ENCODE measurements at regions not wholly inside any gene's neighbourhood (a gene's known extent, or its start where the extent isn't known, plus 50 kb on each side); places are given as distances from the start of the nearest gene placed in this dataset.
A peak's percentile ranks its signal among the peaks of the same experiment; 100 is the strongest.
"Not testable (repeated sequence)": the region's sequence is repeated elsewhere in the genome, so short reads cannot be mapped to it uniquely, and the experiment has no call there.

DNA sequence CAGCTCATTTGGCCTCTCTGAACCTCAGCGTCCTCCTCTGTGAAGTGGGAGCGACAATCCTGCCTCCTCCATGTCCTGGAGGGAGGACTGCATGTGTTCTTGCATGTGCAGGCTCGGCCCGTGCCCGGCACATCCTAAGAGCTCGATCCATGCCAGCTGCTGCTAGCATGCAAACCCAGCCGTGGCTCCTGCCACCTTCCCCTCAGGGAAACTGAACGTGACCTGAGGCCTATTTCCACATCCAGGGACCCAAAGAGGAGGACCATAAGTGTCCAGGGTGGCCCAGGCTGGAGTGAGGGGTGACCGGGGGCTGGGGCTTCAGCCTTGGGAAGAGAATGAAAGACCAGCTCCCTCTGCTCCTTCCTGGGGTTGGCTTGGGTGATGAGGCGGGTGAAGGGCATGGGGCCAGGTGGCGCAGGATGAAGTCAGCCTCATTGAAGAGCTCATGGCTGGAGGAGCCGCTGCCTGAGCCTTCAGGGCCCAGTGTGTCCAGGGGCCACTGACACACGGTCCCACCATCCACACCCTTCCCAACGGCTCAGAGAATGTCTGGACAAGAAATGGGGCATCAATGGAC, 115.7 kb upstream of the AKAP13 start:
- DNase-seq (ENCODE audit: low spot score), result not testable (repeated sequence)

DNA sequence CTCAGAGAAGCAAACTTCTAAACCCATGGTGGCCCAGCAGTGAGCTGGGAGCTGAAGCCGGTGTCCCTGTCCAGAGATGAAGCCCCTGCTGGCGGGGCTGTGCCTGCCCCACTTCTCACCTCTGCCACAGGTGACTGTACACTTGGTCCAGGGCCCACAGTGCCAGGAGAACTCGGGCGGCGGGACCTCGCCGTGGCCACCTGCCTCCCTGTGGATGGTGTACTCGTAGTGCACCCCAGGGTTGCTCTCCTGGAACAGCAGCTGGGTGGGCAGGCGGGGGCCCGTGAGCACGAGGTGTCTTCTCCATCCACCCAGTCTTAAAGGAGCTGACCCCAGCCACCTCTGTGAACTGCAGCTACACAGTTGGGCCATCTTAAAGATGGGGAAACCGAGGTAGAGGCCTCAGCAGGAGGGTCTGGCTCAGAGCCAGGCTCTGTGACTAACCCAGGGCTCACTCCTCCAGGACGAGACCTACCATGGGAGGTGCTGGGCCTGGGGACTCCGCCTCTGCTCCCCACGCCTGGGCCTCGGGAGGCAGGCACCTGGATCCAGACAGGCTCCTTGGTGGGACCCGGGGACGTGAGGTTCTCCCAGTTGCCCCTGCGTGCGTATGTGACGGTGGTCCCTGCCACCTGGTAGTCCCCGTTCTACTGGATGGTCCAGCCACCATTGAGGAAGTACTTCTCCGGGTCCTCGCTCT, 113.1 kb upstream of the AKAP13 start:
- DNase-seq (ENCODE audit: low spot score), result not testable (repeated sequence)

DNA sequence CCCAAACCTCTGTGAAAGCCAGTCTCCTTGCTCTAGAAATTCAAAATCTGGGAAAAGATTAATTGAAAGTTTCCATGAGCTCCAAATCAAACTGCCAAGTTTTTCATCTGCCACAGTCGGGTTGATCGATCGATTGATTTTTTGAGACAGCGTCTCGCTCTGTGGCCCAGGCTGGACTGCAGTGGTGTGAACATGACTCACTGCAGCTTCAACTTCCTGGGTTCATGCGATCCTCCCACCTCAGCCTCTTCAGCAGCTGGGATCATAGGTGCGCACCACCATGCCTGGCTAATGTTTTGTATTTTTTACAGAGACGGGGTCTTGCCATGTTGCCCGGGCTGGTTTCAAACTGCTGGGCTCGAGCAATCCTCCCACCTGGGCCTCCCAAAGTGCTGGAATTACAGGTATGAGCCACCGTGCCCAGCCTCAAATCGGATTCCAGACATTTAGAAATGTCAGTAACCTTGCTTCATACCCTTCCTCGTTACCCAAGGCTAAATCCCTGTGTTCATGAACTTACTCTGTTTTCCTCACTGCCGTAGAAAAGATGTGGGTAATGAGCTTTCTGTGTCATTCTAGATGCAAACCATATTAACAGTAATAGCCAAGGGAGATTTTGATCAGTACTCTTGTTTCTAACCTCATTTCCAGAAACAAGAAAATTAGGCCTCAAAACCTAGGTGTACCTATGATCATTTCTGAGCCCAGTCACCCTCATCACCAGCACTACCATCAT, 105.9 kb upstream of the AKAP13 start:
- no peak for DNase-seq (ENCODE audit: low spot score)

DNA sequence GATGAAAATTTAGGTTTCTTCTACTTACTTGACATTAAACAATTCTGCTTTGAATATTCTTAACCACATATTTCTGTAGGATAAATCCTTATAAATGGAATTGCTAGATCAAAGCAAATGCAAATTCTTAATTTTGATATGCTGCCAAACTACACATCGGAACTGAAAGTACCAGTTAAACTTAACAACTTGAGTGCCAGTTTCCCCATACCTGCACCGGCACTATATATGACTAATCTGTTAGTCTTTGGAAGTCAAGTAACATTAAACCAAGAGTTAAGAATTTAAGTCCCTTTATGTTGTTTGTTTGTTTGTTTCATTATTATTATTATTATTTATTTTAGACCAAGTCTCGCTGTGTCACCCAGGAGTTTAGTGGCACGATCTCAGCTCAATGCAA, 103.9 kb upstream of the AKAP13 start:
- DNase-seq (ENCODE audit: low spot score), result no peak

DNA sequence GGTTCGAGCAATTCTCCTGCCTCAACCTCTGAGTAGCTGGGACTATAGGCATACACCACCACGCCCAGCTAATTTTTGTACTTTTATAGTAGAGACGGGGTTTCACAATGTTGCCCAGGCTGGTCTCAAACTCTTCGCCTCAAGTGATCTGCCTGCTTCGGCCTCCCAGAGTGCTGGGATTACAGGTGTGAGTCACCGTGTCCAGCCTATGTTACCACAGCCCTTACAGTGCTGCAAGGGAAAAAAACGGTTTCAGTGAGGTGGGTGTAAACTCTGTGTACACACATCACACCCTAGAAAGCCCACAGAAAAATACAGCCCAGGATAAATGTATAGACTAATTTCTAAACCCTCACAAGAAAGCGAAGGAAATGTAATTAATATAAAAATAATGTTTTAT, 103.5 kb upstream of the AKAP13 start:
- no peak for DNase-seq (ENCODE audit: low spot score)

DNA sequence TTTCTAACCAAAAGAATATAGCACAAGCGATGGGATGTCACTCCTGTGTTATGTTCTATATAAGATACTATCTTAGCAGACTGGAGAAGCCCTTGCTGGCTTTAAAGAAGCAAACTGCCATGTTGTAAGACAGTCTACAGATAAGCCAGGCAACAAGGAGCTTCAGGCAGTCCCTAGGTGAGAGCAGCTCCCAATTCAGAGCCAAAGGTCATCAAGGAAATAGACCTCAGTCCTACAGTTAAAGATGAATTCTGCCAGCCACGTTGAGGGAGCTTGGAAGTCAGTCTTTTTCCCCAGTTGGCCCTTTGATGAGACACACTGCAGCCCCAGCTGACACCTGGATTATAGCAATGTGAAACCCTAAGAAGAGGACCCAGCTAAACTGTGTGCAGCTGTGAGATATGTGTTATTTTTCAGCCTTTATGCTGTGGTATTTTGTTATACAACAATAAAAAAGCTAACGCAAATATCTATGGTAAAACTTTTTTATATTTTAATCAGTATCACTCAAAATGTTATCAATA, 102.5 kb upstream of the AKAP13 start:
- no peak for DNase-seq (ENCODE audit: low spot score)

DNA sequence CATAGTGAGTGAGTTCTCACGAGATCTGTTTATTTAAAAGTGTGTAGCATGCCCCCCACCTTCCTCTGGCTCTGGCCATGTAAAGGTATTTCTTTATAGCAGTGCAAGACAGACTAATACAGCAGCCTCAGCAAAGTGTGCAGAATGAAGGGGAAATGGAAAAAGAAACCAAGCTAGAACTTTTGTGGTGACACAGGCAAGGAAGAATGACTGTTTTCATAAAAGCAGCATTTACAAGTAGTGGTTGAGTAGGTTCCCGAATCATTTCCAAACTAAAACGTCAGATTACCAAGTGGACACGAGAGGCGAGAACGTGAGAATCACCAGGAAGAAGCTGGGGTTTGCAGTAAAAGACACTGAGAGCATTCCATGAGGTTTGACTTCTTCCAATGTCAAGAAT, 100.2 kb upstream of the AKAP13 start:
- DNase-seq (ENCODE audit: low spot score), result no peak

DNA sequence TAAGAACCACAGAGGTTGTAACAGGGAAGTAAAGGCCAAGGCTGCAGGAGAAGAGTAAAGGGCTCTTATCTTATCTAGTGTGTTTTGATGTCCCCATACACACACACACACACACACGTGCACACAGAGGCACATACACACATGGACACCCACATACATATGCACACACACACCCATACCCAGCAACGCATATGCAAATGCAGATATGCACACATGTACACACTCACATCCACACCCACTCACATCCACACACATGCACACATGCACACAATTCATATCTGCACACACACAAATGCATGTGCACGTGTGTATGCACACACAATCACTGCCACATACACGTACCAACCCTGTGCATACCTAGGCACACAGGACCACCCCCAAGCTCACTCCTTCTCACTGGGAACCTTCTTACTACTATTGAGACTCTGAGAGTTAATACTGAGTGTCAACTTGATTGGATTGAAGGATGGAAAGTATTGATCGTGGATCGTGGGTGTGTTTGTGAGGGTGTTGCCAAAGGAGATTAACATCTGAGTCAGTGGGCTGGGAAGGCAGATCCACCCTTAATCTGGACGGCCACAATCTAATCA, 99.0 kb upstream of the AKAP13 start:
- DNase-seq (ENCODE audit: low spot score), result no peak

DNA sequence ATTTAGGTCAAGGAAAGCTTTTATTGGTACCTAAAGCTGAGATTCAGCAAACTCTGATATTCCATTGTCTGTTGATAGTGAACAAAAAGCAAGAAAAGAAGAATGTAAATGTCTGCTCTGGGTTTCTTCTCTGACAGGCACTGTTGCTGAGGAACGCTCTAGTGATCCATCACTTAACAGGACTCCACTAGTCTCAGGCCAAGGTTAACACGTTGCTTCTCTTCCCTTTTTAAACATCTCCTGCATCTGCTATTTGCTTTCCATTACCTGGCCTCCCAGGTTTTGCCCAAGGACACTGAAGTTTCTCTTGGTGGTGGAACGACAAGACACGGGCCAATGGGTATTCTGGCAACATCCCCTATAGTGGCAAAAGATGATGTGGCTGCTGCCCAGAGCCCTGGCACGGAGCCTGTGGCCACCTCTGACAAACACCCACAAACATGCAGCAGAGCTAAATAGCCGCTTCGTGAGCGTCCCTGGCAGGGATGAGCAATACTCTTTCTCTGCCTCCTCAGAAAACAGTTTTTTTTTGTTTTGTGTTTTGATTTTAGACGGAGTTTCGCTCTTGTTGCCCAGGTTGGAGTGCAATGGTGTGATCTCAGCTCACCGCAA, 97.8 kb upstream of the AKAP13 start:
- no peak for DNase-seq (ENCODE audit: low spot score)

DNA sequence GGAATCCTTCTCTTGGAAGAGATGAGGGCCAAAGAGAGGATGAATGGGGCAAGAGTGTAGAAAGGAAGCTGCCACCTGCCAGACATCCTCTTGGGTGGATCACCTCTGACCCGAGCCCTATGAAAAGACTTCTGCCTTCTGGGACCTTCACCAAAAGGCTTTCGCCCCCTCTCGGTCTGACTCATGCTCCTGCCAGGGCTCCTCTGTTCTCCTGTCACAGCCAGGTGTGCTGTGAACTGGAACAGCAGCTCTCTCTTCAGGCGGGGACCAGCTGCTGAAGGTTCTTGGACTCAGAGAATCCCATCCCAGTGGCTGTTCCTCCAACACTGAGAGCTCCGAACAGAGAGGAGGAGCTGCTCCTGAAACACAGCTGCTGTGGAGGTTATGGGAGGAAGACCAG, 96.6 kb upstream of the AKAP13 start:
- DNase-seq (ENCODE audit: low spot score), result not testable (repeated sequence)

DNA sequence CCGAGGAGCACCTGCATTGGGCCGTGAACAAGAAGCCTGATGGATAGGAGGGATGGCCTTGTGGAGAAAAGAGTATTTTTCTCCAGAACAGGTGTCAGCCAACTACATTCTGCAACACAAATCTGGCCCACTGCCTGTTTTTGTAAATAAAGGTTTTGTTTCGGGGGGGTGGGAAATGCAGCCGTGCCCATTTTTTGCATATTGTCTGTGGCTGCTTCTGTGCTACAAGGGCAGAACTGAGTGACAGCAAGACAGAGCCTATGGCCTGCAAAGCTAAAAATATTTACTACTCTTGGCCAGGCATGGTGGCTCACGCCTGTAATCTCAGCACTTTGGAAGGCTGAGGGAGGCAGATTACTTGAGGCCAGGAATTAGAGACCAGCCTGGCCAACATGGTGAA, 95.9 kb upstream of the AKAP13 start:
- no peak for DNase-seq (ENCODE audit: low spot score)

DNA sequence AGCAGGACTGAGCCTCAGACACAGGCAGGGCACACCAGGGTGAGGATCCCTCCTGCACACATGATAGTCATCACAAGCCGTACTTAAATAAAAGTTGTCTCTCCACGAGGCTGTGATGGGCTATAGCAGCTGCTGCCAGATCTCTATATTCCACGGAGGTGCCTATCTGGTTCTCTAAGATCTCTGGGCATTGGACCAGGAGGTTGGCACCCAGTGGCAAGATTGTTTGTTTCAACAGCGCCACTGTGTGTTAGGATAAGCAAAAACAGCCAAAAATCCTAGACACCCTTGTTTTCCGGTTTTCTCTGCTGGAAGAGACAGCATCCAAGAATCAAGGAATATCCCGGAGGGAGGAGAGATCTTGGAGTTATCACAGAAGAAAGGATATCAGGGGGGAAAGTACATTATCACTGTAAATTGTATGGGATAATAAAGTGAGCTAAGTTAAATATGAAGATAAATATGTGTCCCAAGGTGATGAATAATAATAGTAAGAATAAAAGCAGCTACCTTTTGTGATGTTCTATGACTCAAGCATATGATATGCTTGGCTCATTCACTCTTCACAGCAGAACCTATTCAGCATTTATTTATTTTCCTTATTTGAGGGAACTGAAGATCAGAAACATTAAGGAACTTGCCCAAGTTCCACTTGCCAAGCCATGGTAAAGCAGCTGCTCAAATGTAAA, 90.6 kb upstream of the AKAP13 start:
- DNase-seq (ENCODE audit: low spot score), result peak; percentile 6

DNA sequence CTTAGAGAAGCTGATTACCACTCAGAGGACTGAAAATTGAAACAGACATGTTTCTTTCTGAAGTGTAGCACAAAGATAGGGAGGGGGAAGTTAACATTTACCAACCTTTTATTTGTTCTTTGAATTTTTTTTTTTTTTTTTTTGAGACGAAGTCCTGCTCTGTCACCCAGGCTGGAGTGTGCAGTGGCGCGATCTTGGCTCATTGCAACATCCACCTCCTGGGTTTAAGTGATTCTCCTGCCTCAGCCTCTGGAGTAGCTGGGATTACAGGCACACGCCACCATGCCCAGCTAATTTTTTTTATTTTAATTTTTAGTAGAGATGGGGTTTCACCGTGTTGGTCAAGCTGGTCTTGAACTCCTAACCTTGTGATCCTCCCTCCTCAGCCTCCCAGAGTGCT, 87.8 kb upstream of the AKAP13 start:
- DNase-seq (ENCODE audit: low spot score), result not testable (repeated sequence)

DNA sequence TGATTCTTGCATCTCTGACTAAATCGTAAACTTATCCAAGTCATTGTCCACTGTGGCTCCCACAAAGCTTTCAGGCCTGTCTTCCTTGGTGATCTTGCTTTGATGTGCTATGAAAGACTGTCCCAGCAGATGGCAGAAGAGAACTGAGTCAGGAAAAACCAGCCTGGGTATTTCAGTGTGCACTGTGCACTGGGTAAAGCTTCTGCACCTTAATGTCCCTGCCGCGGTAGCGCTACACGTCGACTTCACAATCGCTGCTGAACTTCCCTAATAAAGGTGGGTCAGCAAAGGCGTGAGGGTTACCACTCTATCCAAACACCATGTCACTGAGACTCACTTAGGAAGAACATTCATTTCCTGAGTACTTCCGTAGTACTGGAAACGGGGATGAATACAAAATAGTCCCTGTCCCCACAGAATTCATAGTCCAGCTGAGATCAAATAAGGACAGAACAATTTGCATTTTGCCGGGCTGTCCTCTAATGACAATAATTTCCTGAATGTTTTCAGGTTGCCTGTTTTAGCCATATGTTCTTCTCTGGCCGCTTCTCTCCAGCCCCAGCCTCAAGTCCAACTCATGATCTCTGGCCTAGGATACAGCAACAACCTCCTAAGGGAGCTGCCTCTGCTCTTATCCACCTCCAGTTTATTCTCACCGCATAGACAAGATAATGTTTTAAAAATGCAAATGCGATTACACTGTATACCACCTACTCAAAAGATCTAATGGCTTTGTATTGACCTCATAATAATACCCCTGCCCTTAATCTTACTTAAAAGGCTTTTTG, 83.6 kb upstream of the AKAP13 start:
- peak; percentile 77 for DNase-seq (ENCODE audit: low spot score)

DNA sequence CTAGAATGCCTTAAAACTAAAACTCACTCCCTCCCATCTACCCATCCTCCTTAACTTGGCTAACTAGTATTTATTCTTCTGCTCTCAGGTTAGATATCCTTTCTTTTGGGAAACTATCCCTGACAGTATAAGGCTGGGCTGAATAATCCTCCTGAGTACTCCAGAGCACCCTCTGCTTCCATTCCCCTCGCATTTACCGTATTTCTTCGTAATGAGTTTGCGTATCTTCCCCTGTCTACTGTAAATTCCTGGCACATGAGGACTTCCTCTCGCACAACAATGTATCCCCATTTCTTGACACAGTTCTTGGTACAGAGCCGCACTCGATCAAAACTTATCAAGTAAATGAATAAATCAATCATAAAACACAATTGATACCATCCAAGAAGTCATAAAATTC, 82.9 kb upstream of the AKAP13 start:
- DNase-seq (ENCODE audit: low spot score), result no peak

DNA sequence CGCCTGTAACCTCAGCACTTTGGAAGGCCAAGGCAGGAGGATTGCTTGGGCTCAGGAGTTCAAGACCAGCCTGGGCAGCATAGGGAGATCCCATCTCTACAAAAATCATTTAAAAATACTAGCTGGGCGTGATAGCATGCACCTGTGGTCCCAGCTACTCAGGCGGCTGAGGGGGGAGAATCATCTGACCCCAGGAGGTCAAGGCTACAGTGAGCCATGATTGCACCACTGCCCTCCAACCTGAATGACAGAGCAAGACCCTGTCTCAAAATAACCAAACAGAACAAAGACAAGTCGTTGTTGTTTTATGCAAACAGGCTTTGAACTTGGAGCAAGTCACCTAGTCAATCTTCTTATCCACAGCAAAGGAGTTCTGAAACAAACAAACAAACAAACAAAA, 82.0 kb upstream of the AKAP13 start:
- no peak for DNase-seq (ENCODE audit: low spot score)

DNA sequence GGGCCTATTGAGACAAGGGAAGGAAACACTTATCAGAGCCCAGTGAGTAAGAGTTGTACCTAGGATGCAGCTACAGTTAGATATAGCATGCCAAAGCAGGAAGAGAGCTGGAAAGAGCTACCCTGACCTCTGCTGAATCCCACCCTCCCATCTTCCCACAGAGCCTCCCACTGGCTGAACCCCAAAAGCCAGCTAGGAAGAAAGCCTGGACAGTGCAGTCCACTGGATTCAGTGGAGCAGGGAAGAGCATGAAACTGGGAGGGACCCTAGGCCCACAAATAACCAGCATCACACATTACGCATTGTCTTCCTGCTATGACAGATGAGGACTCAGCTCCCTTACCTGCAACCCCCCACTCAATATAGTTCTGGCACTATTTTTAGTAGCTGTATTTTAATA, 81.5 kb upstream of the AKAP13 start:
- no peak for DNase-seq (ENCODE audit: low spot score)

DNA sequence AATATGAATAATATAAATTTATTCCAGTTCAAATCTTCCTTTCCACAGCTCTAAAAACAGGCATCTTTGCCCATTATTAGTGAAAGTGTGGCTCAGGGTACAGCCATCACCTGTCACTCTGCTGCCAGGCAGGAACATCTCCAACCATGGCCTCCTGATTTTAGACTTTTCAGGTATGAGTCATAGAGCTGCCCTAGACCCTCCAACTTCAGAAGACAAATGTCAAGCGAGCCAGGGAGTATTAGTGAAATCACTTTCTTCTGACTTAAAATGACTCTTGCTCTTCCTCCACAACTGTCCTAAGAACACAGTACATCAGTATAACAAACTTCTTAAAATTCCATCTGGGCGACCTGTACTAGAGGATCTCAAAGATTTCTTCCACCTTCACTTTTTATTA, 78.1 kb upstream of the AKAP13 start:
- DNase-seq (ENCODE audit: low spot score), result no peak

DNA sequence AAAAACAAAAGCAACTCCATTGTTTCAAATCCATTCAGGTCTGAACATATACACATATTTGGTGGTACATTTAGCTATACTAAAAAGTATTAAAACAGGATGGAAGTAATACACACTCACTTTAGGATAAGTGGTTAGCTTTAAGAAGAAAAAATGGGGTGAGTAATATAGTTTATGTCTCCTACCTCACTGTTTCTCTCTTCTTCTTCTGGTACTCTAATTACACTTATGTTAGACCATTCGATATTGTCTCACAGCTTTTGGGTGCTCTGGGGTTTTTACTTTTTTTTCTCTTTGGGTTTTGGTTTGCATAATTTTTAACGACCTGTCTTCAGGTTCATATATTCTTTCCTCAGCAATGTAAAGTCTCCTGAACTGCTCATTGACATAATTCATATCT, 75.4 kb upstream of the AKAP13 start:
- no peak for DNase-seq (ENCODE audit: low spot score)

DNA sequence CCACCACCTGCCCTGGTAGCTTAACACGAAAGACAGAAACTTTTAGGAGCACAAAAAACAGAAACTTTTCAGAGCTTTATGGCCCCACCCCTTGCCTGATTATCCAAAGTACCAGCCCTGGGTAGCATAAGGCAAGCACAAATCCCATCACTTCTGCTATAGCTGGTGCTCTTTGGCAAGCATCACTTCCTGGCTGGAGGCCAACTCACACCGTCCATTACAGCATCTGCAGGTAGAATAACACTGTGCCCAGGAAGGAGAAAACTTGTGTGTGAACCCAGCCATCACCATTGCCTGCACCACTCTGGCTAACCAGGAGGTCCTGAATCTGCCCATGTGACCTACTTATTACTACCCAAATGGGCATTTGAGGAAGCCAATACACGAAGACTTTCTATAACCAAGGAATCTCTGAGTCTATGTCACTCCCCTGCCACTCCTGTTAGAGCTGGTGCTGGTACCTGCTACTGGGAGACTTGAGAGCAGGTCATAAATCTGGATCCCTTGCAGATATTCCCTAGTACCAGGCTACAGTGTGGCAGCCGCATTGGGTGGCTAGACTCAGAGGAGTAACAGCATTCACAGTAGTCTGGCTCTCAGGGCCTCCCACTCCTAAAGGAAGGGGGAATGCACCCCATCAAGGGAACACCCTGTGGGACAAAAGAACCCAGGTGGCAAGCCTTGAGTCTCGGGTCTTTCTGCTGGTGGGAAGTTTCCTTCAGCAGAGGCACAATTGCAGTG, 73.3 kb upstream of the AKAP13 start:
- no peak for DNase-seq (ENCODE audit: low spot score)
